RWPE1 (cell line): ENCODE measurements at regions not wholly inside any gene's neighbourhood (a gene's known extent, or its start where the extent isn't known, plus 50 kb on each side); places are given as distances from the start of the nearest gene placed in this dataset.
A peak's percentile ranks its signal among the peaks of the same experiment; 100 is the strongest.

ENCODE experiments used
- CTCF ChIA-PET: fragments of 350-600 bp; sonication (Branson Sonifier 250); formaldehyde crosslinking; extraction: SDS; loops from one replicate; lab custom pipeline; 2021; lab: Yijun Ruan, JAX
- POLR2A ChIA-PET: fragments of 400-600 bp; formaldehyde crosslinking; extraction: SDS; loops from one replicate; lab custom pipeline; 2020; ENCODE audit warnings: antibody characterized with exemption; ENCODE audit not compliant: low non-redundant PET; lab: Yijun Ruan, JAX
- DNase-seq: peaks from one replicate; pipeline ENCODE4 v3.0.0; 2012; ENCODE audit warnings: low spot score
- H3K27ac ChIP-seq: fragments of 450-650 bp; 2 replicates; pipeline ENCODE4 v1.5.1; 2017
- TF ChIP-seq, protein P1 (sequence below): fragments of 450-650 bp; conservative IDR thresholded peaks from 2 replicates; pipeline ENCODE4 v1.5.1; 2017; ENCODE audit warnings: low read depth, mild to moderate bottlenecking

DNA sequence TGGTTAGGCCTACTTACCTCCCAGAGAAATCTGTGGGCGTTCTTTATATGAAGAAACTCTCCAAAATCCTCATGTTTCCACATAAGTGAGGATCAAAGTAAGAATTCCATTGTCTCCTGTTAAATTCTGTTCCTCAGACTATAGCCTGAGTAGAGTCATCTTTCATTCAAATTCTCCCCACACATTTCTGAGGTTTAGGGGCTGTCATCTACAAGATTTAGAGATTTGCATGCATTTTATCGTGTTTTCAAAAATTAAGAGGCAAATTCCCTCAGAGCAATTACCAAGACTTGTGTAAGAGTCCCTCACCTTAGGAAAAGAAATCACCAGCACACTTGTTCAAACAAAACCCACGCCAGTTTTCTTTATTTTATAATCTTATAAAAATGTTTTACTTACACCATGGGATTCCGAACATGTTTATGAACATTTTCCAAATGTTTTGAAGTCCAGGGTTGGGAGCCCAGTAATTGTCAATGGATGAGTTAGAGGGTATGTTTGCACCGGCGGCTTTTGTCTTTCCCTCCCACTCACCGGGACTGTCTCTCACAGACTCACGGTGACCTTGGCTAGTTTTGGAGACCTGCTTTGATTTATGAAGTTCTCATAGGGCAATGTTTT, 367.6 kb downstream of the ENC1 start:
- POLR2A ChIA-PET, result no interaction called here
- CTCF ChIA-PET, result interaction anchor here (0.6 kb wide), 1 partner anchor 781 kb away, joined by 3 read pairs; no protein-coding TSS in a partner anchor
- H3K27ac ChIP-seq, result no peak overlapping the region
- TF ChIP-seq, protein P1, sequence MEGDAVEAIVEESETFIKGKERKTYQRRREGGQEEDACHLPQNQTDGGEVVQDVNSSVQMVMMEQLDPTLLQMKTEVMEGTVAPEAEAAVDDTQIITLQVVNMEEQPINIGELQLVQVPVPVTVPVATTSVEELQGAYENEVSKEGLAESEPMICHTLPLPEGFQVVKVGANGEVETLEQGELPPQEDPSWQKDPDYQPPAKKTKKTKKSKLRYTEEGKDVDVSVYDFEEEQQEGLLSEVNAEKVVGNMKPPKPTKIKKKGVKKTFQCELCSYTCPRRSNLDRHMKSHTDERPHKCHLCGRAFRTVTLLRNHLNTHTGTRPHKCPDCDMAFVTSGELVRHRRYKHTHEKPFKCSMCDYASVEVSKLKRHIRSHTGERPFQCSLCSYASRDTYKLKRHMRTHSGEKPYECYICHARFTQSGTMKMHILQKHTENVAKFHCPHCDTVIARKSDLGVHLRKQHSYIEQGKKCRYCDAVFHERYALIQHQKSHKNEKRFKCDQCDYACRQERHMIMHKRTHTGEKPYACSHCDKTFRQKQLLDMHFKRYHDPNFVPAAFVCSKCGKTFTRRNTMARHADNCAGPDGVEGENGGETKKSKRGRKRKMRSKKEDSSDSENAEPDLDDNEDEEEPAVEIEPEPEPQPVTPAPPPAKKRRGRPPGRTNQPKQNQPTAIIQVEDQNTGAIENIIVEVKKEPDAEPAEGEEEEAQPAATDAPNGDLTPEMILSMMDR, result no peak
- no peak for DNase-seq

DNA sequence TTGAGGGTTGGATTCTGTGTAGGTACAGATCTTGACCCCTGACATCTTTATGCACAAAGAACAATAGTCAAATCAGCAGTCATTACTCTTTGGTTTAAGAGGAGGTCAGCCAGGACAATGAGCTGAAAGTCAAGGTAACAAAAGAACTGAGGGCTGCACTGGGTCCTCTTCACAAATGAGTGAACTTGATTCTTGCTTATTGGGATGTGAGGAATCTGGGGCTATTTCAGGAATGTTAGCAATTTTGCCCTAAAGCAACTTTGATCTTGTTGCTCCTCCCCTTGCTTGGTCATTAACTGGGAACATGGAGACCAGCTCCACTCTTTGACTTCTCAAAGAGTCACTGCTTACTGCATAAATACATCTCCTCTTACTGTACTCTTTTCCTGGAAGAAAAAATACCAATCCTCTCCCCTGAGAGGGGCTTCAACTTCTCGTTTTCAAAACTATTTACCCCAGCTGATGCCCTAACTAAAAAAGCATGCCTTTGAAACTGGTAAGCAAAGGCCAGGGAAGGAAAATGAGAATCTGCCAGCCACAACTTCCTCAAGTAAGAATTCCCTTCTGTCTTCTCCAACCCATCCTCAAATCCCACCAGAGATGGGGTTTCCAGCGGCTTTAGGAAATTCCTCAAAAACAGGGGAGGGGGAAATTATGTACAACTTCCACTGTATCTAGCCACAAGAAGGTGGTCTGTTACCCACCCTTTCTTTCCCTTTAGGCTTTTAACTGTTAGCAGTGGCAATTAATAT, 368.3 kb downstream of the ENC1 start:
- DNase-seq, result peak; percentile 74
- CTCF ChIA-PET, result no interaction called here
- no peak overlapping the region for H3K27ac ChIP-seq
- POLR2A ChIA-PET, result no interaction called here
- TF ChIP-seq, protein P1, result no peak

- ChIA-PET POLR2A (no interaction called here), CTCF (interaction anchor here (0.6 to 1.4 kb wide), 2 partner anchors 10 to 60 kb away, joined by 4 to 6 read pairs; no protein-coding TSS in a partner anchor)
- DNase-seq, result no peak
- TF ChIP-seq, protein P1, result no peak
- no peak overlapping the region for H3K27ac ChIP-seq
Observed at GRCh38 chr5:74268297-74268696, 372.2 kb downstream of the ENC1 start.

DNA sequence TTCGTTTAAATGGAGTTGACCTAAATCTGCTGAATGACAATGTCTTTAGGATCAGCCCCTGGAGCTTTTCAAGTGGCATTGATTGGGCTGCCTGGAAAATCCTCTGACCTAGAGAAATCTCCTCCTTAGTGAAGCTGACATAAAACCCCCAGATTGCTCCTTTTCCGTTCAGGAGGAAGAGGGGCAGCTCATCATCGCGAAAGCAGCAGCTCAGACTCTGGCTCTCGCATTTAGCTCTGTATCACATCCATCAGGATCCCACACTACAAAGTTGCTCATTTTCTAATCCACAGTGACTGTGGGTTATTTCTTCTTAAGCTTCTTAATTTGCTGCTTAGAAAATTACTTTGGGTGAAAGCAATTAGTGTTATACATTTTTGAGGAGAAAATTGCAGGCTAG, 373.7 kb downstream of the ENC1 start:
- no peak overlapping the region for H3K27ac ChIP-seq
- ChIA-PET POLR2A (no interaction called here), CTCF (interaction anchor here (0.6 to 0.9 kb wide), 4 partner anchors 15 to 757 kb away, joined by 3 to 5 read pairs (median 3); no protein-coding TSS in a partner anchor)
- TF ChIP-seq, protein P1, result no peak
- no peak for DNase-seq

GRCh38 chr5:74266132-74266531, 374.4 kb downstream of the ENC1 start:
- H3K27ac ChIP-seq, result no peak overlapping the region
- TF ChIP-seq, protein P1, result no peak
- CTCF ChIA-PET, result no interaction called here
- DNase-seq, result no peak
- POLR2A ChIA-PET, result no interaction called here

DNA sequence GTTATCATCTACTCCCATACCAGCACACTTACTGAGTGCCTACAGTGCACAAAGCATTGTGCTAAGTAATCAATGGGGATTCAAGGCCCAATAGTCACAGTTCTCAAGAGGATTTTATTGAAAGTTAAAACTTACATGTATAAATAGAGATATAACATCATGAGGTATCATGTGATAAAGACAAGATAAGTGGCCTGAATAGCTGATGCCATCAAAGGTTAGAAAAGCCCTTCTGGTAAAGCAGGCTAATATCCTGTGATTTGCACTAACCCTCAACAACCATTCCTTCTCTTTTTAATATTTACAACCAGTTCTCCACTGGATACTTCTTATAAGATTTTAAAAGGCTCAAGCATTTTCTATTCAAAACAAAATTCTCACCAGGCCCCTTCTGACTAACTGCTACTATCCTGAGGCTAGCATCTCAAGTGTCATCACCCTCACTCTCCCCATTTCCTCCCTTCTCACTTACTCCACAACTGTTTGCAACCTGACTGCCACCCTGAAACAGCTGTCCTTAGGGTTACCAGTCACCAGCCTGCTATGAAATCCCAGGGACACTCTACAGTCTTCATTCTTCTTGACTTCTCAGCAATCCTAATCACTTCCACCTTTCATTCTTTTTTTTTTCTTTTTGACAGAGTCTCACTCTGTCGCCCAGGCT, 377.9 kb downstream of the ENC1 start:
- DNase-seq, result no peak
- POLR2A ChIA-PET, result no interaction called here
- TF ChIP-seq, protein P1, result no peak
- CTCF ChIA-PET, result no interaction called here
- no peak overlapping the region for H3K27ac ChIP-seq
